ENCODE measurements at regions not wholly inside any gene's neighbourhood (a gene's known extent, or its start where the extent isn't known, plus 50 kb on each side); places are given as distances from the start of the nearest gene placed in this dataset.

GRCh38 chr4:14215116-14215770 lies 587.7 kb upstream of the BOD1L1 start:
- Histone ChIP-seq H3K4me1 (ENCODE audit: control insufficient read depth, insufficient read depth, low read length) (no peaks in the 10 kb centered on the region), H3K4me3 (ENCODE audit: low read length) (no peak overlapping the region), H3K9ac (ENCODE audit: extremely low read depth, low read length, poor library complexity, severe bottlenecking) (no peak overlapping the region), H3K36me3 (ENCODE audit: control insufficient read depth, insufficient read depth, low read length) (no peaks in the 10 kb centered on the region), H3K9me3 (ENCODE audit: control insufficient read depth, low read length) (peaks cover 21% of the 10 kb centered on the region), H3K27ac (ENCODE audit: low read depth, low read length) (no peak overlapping the region), H3K27me3 (ENCODE audit: control insufficient read depth, insufficient read depth, low read length, poor library complexity, severe bottlenecking) (no peaks in the 10 kb centered on the region)
- 90 to 93% methylated on average over 2 to 6 of the region's 6 CpGs for WGBS, 2 experiments (ENCODE audit: insufficient coverage in 1 of 2, insufficient read length in 1 of 2)
- Mint-ChIP-seq H3K27me3 (ENCODE audit: insufficient read depth) (no peaks in the 10 kb centered on the region), H3K4me3 (no peak overlapping the region), H3K4me1 (peaks cover 2% of the 10 kb centered on the region), H3K27ac (no peak overlapping the region), H3K9me3 (peaks cover 44% of the 10 kb centered on the region), H3K36me3 (ENCODE audit: low read depth) (peaks cover 19% of the 10 kb centered on the region)
- no peak for TF ChIP-seq CTCF (conservative IDR thresholded peaks at IDR 0.05)
- DNase-seq, result no peak

DNA sequence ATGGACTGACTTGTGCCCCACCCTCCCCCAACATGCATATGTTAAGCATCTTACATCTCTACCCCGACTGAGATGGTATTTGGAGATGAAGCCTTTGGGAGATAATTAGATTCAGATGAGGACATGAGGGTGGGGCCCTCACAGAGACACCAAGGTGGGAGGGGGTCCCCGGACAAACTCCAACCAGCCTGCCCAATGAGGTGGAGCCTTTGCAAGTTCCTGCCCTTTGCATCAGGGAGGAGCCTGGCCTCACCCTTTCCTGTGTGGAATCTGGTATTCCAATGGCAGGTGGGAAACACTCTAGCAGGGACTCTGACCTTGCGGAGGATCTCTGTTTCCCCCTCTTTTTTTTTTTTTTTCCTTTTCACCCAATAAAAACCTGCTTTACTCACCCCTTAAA lies 589.9 kb upstream of the BOD1L1 start:
- Mint-ChIP-seq H3K9me3 (peaks cover 27% of the 10 kb centered on the region), H3K4me1 (peaks cover 2% of the 10 kb centered on the region), H3K27ac (no peak overlapping the region), H3K36me3 (ENCODE audit: low read depth) (peaks cover 16% of the 10 kb centered on the region), H3K27me3 (ENCODE audit: insufficient read depth) (no peaks in the 10 kb centered on the region), H3K4me3 (no peak overlapping the region)
- Histone ChIP-seq H3K9ac (ENCODE audit: extremely low read depth, low read length, poor library complexity, severe bottlenecking) (no peak overlapping the region), H3K4me3 (ENCODE audit: low read length) (no peak overlapping the region), H3K36me3 (ENCODE audit: control insufficient read depth, insufficient read depth, low read length) (no peaks in the 10 kb centered on the region), H3K9me3 (ENCODE audit: control insufficient read depth, low read length) (peaks cover 21% of the 10 kb centered on the region), H3K27ac (ENCODE audit: low read depth, low read length) (no peak overlapping the region), H3K4me1 (ENCODE audit: control insufficient read depth, insufficient read depth, low read length) (no peaks in the 10 kb centered on the region), H3K27me3 (ENCODE audit: control insufficient read depth, insufficient read depth, low read length, poor library complexity, severe bottlenecking) (no peaks in the 10 kb centered on the region)
- DNase-seq, result no peak
- TF ChIP-seq CTCF (conservative IDR thresholded peaks at IDR 0.05), result no peak
- 90 to 99% methylated on average over 2 to 3 of the region's 3 CpGs for WGBS, 2 experiments (ENCODE audit: insufficient coverage in 1 of 2, insufficient read length in 1 of 2)

GRCh38 chr4:14218641-14219040 lies 591.1 kb upstream of the BOD1L1 start:
- Mint-ChIP-seq H3K9me3 (peaks cover 15% of the 10 kb centered on the region), H3K27ac (no peak overlapping the region), H3K27me3 (ENCODE audit: insufficient read depth) (no peaks in the 10 kb centered on the region), H3K4me3 (no peak overlapping the region), H3K4me1 (peaks cover 2% of the 10 kb centered on the region), H3K36me3 (ENCODE audit: low read depth) (peaks cover 5% of the 10 kb centered on the region)
- Histone ChIP-seq H3K27me3 (ENCODE audit: control insufficient read depth, insufficient read depth, low read length, poor library complexity, severe bottlenecking) (no peaks in the 10 kb centered on the region), H3K36me3 (ENCODE audit: control insufficient read depth, insufficient read depth, low read length) (no peaks in the 10 kb centered on the region), H3K4me3 (ENCODE audit: low read length) (no peak overlapping the region), H3K27ac (ENCODE audit: low read depth, low read length) (no peak overlapping the region), H3K9ac (ENCODE audit: extremely low read depth, low read length, poor library complexity, severe bottlenecking) (no peak overlapping the region), H3K9me3 (ENCODE audit: control insufficient read depth, low read length) (peaks cover 8% of the 10 kb centered on the region), H3K4me1 (ENCODE audit: control insufficient read depth, insufficient read depth, low read length) (no peaks in the 10 kb centered on the region)
- 95 to 96% methylated on average over 4 of the region's 4 CpGs for WGBS, 2 experiments (ENCODE audit: insufficient coverage in 1 of 2, insufficient read length in 1 of 2)
- TF ChIP-seq CTCF (conservative IDR thresholded peaks at IDR 0.05), result no peak
- DNase-seq, result no peak
